WI38 (cell line): ENCODE measurements at regions not wholly inside any gene's neighbourhood (a gene's known extent, or its start where the extent isn't known, plus 50 kb on each side); places are given as distances from the start of the nearest gene placed in this dataset.
"Not testable (repeated sequence)": the region's sequence is repeated elsewhere in the genome, so short reads cannot be mapped to it uniquely, and the experiment has no call there.

ENCODE experiments used
- H3K4me3 ChIP-seq: 2 replicates; pipeline ENCODE4 v1.5.1; 2011; ENCODE audit warnings: low read depth, mild to moderate bottlenecking, control low read depth, low read length
- CTCF ChIP-seq: IDR thresholded peaks from 2 replicates; pipeline ENCODE4 v1.5.1; 2012; ENCODE audit warnings: low read depth, mild to moderate bottlenecking, control low read depth, low read length

DNA sequence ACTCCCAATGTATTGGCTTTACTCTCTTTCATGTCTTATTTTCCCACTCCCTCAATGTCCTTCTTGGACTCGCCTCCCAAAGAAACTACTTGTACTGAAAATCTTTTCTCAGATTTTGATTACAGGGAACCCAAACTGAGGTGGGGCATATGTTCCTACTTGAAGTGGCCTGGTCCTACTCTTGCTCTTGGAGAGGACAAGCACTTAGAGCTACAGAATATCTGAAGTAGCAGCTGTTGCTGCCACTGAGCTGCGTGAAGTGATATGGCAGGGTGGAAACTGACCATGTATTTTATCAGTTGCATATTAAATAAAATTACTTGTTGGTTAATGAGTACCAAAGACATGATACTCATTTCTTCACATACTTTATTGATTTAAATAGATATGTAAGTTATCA, 129.5 kb downstream of the TSEN15 start:
- TF ChIP-seq CTCF, result no peak
- H3K4me3 ChIP-seq, result no peak overlapping the region

GRCh38 chr1:184183919-184184318, 132.4 kb downstream of the TSEN15 start:
- no peak overlapping the region for H3K4me3 ChIP-seq
- no peak for TF ChIP-seq CTCF

- H3K4me3 ChIP-seq, result not testable (repeated sequence)
Measured at GRCh38 chr1:184184614-184185013, 133.1 kb downstream of the TSEN15 start.

- TF ChIP-seq CTCF, result no peak
- H3K4me3 ChIP-seq, result no peak overlapping the region
Measured at GRCh38 chr1:184185347-184185746, 133.8 kb downstream of the TSEN15 start.

GRCh38 chr1:184186167-184186566, 134.6 kb downstream of the TSEN15 start:
- TF ChIP-seq CTCF, result no peak
- no peak overlapping the region for H3K4me3 ChIP-seq

DNA sequence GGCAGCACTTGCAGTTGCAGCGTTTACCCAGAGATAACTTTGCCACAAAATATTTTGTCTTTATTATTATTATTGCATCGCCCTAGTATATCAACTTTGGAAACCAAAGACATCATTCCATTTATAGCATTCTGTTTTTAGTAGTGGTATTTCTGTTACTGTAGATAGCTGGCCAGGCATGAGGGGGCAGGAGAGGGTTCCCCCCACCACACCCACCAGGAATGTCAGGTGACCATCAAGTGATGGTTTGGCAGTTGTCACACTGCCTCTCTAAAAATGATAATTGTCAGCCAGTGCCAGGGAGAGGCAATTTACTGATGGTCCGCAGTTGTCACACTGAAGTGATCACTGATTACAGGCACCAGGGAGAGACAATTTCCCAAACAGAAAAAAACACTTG, 135.6 kb downstream of the TSEN15 start:
- TF ChIP-seq CTCF, result no peak
- H3K4me3 ChIP-seq, result no peak overlapping the region

- no peak overlapping the region for H3K4me3 ChIP-seq
- no peak for TF ChIP-seq CTCF
Measured at GRCh38 chr1:184188037-184188436, 136.5 kb downstream of the TSEN15 start.

DNA sequence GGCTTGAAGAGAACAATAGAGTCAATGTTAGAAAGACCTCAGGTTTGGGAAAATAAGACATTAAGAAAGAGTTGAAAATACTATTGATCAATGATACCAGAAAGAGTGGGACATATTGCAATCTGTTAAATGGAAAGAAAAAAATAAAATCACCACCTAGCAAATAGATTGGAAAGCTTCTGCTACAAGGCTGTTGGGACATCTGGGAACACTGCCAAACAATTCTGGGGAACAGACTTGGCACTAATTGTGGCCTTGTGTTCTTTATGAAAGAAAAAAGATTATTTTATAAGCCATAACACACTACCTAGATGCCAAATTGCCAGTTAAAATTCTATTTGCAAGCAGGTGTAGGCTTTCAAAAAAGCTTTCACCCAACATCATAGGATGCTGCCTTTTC, 137.8 kb downstream of the TSEN15 start:
- TF ChIP-seq CTCF, result no peak
- no peak overlapping the region for H3K4me3 ChIP-seq
